ENCODE measurements at regions not wholly inside any gene's neighbourhood (a gene's known extent, or its start where the extent isn't known, plus 50 kb on each side); places are given as distances from the start of the nearest gene placed in this dataset.

DNA sequence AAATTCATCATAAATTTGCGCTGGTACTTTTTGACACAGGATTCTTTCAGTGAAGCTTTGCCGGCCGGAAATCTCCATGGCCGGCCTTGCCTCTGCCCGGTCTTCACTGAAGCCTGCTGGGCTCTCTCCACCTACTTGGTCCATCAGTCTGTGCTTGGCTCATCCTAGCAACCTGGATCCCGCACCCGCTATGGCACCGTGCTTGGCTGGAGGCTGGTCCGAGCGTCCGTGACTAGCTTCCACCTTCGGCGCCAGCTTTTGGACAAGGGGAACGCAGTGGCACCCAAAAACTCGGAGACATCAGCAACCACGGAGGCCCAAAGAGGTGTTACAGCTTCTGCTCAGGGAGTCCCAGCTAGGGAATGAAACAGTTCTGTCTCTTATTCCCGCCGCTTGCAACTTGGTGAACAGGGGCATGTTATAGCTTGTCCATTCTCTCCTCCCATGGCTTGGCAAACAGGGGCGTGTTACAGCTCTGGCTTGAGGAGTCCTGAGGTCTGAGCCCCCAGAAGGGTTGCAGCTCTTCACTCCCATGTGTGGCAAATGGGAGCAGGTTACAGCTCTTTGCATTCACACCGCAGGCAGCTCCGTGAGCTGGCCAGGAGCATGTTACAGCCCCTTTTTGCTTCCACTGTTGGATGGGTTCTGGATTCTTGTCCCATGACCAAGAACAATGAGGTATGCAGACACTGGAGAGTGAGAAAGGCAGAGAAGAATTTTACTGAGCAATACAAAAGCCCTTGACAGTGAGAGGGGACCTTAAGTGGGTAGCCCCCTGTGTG lies 204.2 kb downstream of the DIPK2A start:
- TF ChIP-seq CTCF (IDR thresholded peaks at IDR 0.05; ENCODE audit: low read depth, low read length, poor library complexity, severe bottlenecking) (no peak), EZH2phosphoT487 (IDR thresholded peaks at IDR 0.05; ENCODE audit: borderline replicate concordance, low read length) (no peak)

Measured in DOHH2 (cell line).